PC-3 (cell line): ENCODE measurements at regions not wholly inside any gene's neighbourhood (a gene's known extent, or its start where the extent isn't known, plus 50 kb on each side); places are given as distances from the start of the nearest gene placed in this dataset.

Experiments
- EZH2 ChIP-seq: fragments of 300-600 bp; sonication (generic); IDR thresholded peaks from one replicate; pipeline ENCODE4 v1.6.1; 2017; ENCODE audit warnings: antibody characterized with exemption, mild to moderate bottlenecking, low read length; ENCODE audit not compliant: unreplicated experiment
- EZH2phosphoT487 ChIP-seq: fragments of 300-600 bp; sonication (generic); IDR thresholded peaks from 2 replicates; pipeline ENCODE4 v1.6.1; 2018; ENCODE audit warnings: mild to moderate bottlenecking, antibody characterized with exemption, low read length, borderline replicate concordance
- TF ChIP-seq, protein P1 (sequence below): fragments of 300-600 bp; sonication (generic); conservative IDR thresholded peaks from 2 replicates; pipeline ENCODE4 v1.5.1; 2017; ENCODE audit warnings: antibody characterized with exemption, low read depth, mild to moderate bottlenecking, low read length

GRCh38 chr17:70024253-70024652, 50.8 kb upstream of the KCNJ16 start:
- TF ChIP-seq, protein P1, sequence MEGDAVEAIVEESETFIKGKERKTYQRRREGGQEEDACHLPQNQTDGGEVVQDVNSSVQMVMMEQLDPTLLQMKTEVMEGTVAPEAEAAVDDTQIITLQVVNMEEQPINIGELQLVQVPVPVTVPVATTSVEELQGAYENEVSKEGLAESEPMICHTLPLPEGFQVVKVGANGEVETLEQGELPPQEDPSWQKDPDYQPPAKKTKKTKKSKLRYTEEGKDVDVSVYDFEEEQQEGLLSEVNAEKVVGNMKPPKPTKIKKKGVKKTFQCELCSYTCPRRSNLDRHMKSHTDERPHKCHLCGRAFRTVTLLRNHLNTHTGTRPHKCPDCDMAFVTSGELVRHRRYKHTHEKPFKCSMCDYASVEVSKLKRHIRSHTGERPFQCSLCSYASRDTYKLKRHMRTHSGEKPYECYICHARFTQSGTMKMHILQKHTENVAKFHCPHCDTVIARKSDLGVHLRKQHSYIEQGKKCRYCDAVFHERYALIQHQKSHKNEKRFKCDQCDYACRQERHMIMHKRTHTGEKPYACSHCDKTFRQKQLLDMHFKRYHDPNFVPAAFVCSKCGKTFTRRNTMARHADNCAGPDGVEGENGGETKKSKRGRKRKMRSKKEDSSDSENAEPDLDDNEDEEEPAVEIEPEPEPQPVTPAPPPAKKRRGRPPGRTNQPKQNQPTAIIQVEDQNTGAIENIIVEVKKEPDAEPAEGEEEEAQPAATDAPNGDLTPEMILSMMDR: no peak
- no peak for TF ChIP-seq EZH2
- TF ChIP-seq EZH2phosphoT487: no peak
